GM23248 (cell line): ENCODE measurements at regions not wholly inside any gene's neighbourhood (a gene's known extent, or its start where the extent isn't known, plus 50 kb on each side); places are given as distances from the start of the nearest gene placed in this dataset.

Experiments used
- DNase-seq: peaks from one replicate; pipeline ENCODE4 v3.0.0-alpha.2; 2015
- H2AFZ ChIP-seq: fragments of 200-600 bp; sonication (generic); 2 replicates; pipeline ENCODE4 v1.6.1; 2016; ENCODE audit warnings: antibody characterized with exemption
- H3F3A ChIP-seq: fragments of 200-600 bp; sonication (generic); 2 replicates; pipeline ENCODE4 v1.6.1; 2016; ENCODE audit warnings: mild to moderate bottlenecking, antibody characterized with exemption, mixed run types; ENCODE audit not compliant: insufficient read depth
- H3K27ac ChIP-seq: fragments of 200-600 bp; sonication (generic); 2 replicates; pipeline ENCODE4 v1.5.1; 2016; ENCODE audit warnings: mild to moderate bottlenecking
- H3K27me3 ChIP-seq: fragments of 200-600 bp; sonication (generic); replicated peaks from 2 replicates; pipeline ENCODE4 v1.6.1; 2016; ENCODE audit warnings: mild to moderate bottlenecking; ENCODE audit not compliant: insufficient read depth
- H3K36me3 ChIP-seq: fragments of 200-600 bp; sonication (generic); 2 replicates; pipeline ENCODE4 v1.6.1; 2016; ENCODE audit warnings: low read depth, mild to moderate bottlenecking
- H3K4me1 ChIP-seq: fragments of 200-600 bp; sonication (generic); 2 replicates; pipeline ENCODE4 v1.6.1; 2016; ENCODE audit warnings: mild to moderate bottlenecking; ENCODE audit not compliant: insufficient read depth
- H3K4me2 ChIP-seq: fragments of 200-600 bp; sonication (generic); one replicate; pipeline ENCODE4 v1.6.1; 2016; ENCODE audit warnings: mild to moderate bottlenecking; ENCODE audit not compliant: unreplicated experiment
- H3K4me3 ChIP-seq: fragments of 200-600 bp; sonication (generic); 2 replicates; pipeline ENCODE4 v1.5.1; 2016; ENCODE audit warnings: mild to moderate bottlenecking
- H3K79me2 ChIP-seq: fragments of 200-600 bp; sonication (generic); 2 replicates; pipeline ENCODE4 v1.6.1; 2016; ENCODE audit warnings: mild to moderate bottlenecking; ENCODE audit not compliant: insufficient read depth
- H3K9ac ChIP-seq: fragments of 200-600 bp; sonication (generic); 2 replicates; pipeline ENCODE4 v1.6.1; 2016; ENCODE audit warnings: mild to moderate bottlenecking
- H3K9me2 ChIP-seq: fragments of 200-600 bp; sonication (generic); 2 replicates; pipeline ENCODE4 v1.6.1; 2016; ENCODE audit warnings: mixed run types, mild to moderate bottlenecking, moderate library complexity; ENCODE audit not compliant: insufficient read depth
- H3K9me3 ChIP-seq: fragments of 200-600 bp; sonication (generic); one replicate; pipeline ENCODE4 v1.6.1; 2017; ENCODE audit warnings: low read depth
- H4K20me1 ChIP-seq: fragments of 200-600 bp; sonication (generic); 2 replicates; pipeline ENCODE4 v1.6.0; 2016; ENCODE audit not compliant: insufficient read depth
- EZH2 ChIP-seq: fragments of 200-600 bp; sonication (generic); IDR thresholded peaks from 2 replicates; pipeline ENCODE4 v1.6.1; 2018; ENCODE audit warnings: antibody characterized with exemption, mild to moderate bottlenecking; ENCODE audit not compliant: insufficient read depth, poor library complexity, severe bottlenecking
- EZH2phosphoT487 ChIP-seq: fragments of 200-600 bp; sonication (generic); IDR thresholded peaks from 2 replicates; pipeline ENCODE4 v1.6.1; 2018; ENCODE audit warnings: antibody characterized with exemption, moderate library complexity, mild to moderate bottlenecking, low read depth; ENCODE audit not compliant: insufficient read depth
- WGBS, 2 experiments: methylation state at CpG; one replicate each; pipeline ENCODE4 v1.1.6; 2015 to 2017; ENCODE audit warnings: low lambda C conversion rate in 2 of 2, low coverage in 1 of 2; ENCODE audit errors: missing lambda C conversion rate in 2 of 2; 5-methylcytosine and 5-hydroxymethylcytosine counted together
- in situ Hi-C: fragments of 300-500 bp; cut with MboI; formaldehyde crosslinking; loops from 2 replicates; pipeline ENCODE4 v1.15.0; 2020

DNA sequence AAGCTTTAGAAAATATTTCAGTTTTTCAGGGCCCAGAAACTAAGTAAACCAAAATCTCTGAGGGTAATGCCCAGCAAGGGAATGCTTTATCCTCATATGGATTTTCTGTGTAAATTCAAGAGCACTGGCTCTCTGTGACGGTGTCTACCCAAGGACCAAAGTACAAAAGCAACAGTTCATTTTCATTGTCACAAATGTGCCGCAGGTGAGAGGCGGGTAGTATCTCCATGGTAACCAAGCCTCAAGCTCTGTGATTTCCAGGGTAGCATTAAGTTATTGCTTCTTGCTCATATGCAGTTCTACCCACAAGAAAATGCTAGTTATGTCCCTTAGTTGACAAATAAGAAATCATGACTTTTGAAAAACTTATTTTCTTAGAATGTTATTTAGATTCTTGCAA lies 164.3 kb downstream of the MTRR start:
- no peaks in the 10 kb centered on the region for H3K9me2 ChIP-seq
- H3K9me3 ChIP-seq = no peaks in the 10 kb centered on the region
- no peaks in the 10 kb centered on the region for H3K4me1 ChIP-seq
- H4K20me1 ChIP-seq = no peaks in the 10 kb centered on the region
- H3K36me3 ChIP-seq = no peaks in the 10 kb centered on the region
- no peak for DNase-seq
- 4 to 9% methylated on average over 3 of the region's 3 CpGs for WGBS, 2 experiments
- H3K4me2 ChIP-seq = no peak overlapping the region
- no peak overlapping the region for H3K4me3 ChIP-seq
- TF ChIP-seq EZH2phosphoT487 (no peak), EZH2 (no peak)
- H3K27ac ChIP-seq = no peak overlapping the region
- H3K27me3 ChIP-seq = no peaks in the 10 kb centered on the region
- no peak overlapping the region for H3K9ac ChIP-seq
- no peaks in the 10 kb centered on the region for H3F3A ChIP-seq
- H2AFZ ChIP-seq = no peak overlapping the region
- no peaks in the 10 kb centered on the region for H3K79me2 ChIP-seq
- in situ Hi-C loops = no loop called here

DNA sequence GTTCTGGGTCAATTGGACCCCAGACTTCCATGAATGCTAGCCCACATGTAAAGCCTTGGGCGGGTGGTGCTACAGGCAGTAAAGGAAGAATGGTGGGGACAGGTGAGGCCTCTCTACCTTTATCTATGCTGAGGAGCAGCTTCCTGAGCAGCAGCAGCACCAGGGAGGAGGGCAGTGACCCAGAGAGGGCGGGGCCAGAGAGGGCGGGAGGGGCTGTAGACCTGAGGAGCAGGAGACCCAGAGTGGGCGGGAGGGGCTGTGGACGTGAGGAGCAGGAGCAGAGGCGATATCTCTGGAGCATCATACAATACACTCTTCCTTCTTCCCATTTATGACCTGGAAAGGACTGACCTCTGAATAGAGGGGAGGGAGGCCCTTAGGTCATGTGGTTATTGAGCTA lies 165.9 kb downstream of the MTRR start:
- Histone ChIP-seq H3K27ac (no peak overlapping the region), H3K79me2 (no peaks in the 10 kb centered on the region), H2AFZ (no peak overlapping the region), H3K36me3 (no peaks in the 10 kb centered on the region), H3K9ac (no peak overlapping the region), H3K4me1 (no peaks in the 10 kb centered on the region), H3K4me2 (no peak overlapping the region), H3K9me3 (no peaks in the 10 kb centered on the region), H4K20me1 (no peaks in the 10 kb centered on the region), H3F3A (no peaks in the 10 kb centered on the region), H3K27me3 (no peaks in the 10 kb centered on the region), H3K9me2 (no peaks in the 10 kb centered on the region), H3K4me3 (no peak overlapping the region)
- in situ Hi-C loops = no loop called here
- WGBS, 2 experiments = 25 to 37% methylated on average over 4 to 6 of the region's 6 CpGs
- DNase-seq = no peak
- no peak for TF ChIP-seq EZH2phosphoT487
- no peak for TF ChIP-seq EZH2

DNA sequence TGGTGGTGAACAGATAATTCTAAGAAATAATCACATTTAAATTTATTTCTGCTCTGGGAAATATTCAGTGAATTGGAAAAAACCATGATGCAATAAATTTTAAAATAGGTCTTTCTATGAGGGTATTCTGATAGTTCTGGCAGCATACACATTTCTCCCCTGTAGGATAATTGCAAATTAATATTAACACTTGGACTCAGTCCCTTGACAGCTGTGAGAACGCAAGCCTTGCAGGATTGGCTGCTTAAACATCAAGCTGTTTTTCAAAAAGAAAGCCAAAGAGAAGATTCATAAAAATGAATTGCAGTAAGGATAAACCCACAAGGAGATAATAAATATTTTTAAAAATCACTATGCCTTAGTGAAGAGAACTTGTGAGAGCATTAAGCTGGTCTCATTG lies 180.0 kb downstream of the MTRR start:
- WGBS, 2 experiments = 28 to 34% methylated on average over 1 of the region's 1 CpG
- Histone ChIP-seq H3K79me2 (no peaks in the 10 kb centered on the region), H3K36me3 (no peaks in the 10 kb centered on the region), H3K4me1 (no peaks in the 10 kb centered on the region), H3K9me3 (no peaks in the 10 kb centered on the region), H2AFZ (no peak overlapping the region), H3K4me2 (no peak overlapping the region), H3K9me2 (no peaks in the 10 kb centered on the region), H4K20me1 (no peaks in the 10 kb centered on the region), H3K9ac (no peak overlapping the region), H3K27ac (no peak overlapping the region), H3F3A (no peaks in the 10 kb centered on the region), H3K4me3 (no peak overlapping the region), H3K27me3 (no peaks in the 10 kb centered on the region)
- TF ChIP-seq EZH2phosphoT487 (no peak), EZH2 (no peak)
- DNase-seq = no peak
- in situ Hi-C loops = no loop called here

DNA sequence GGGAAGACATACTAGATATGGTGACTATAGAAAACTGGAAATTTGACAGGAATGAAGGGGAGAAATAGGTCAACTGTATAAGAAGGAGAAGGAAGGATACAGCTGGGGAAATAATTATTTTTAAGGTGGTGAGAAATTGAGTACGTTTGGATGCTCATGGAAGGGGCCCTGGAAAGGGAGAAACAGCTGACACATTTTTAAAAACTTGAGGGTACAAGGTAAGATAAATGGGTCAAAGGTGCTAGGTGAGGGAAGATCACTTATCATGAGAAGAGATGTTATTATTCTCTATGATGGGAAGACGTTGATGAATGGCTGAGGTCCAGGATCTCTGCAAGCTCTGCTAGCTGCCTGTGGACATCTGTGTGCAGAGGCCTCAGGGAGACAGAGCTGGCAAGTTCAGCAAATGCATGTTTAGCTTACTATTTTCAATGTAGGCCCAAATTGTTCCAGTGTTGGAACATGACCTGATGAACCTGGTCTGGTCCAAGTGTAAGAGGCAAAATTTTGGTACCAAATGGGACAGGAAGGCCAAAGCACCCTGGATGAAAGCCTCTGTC lies 181.7 kb downstream of the MTRR start:
- no peak for TF ChIP-seq EZH2
- no peak for TF ChIP-seq EZH2phosphoT487
- Histone ChIP-seq H3K27me3 (peaks cover 6% of the 10 kb centered on the region; the same call in 1 of the 2 replicates), H3K27ac (no peak overlapping the region), H3F3A (no peaks in the 10 kb centered on the region), H2AFZ (no peak overlapping the region), H3K79me2 (no peaks in the 10 kb centered on the region), H3K36me3 (no peaks in the 10 kb centered on the region), H3K4me3 (no peak overlapping the region), H3K9me3 (no peaks in the 10 kb centered on the region), H3K9ac (no peak overlapping the region), H3K4me2 (no peak overlapping the region), H3K4me1 (no peaks in the 10 kb centered on the region), H3K9me2 (no peaks in the 10 kb centered on the region), H4K20me1 (no peaks in the 10 kb centered on the region; the same call in 1 of the 2 replicates)
- DNase-seq = no peak
- in situ Hi-C loops = no loop called here
- WGBS, 2 experiments = 0 to 8% methylated on average over 2 of the region's 2 CpGs

DNA sequence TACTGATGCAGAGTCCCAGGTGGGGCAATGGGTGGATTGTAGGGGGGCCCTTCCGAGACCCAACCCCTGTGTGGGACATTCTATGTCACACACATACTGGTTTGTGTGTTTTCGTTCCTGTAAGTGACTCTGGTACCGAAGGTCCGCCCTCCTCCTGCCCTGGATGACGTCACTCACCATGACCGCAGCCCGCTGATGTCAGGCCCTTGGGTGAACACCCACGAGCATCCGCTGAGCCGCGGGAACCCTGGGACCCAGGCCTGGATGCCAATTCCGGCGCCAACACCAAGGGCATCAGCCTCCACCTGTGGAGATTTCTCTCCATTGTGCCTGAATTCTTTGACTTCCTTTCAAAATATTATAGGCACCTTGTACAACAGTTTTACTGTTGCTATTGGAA lies 184.3 kb downstream of the MTRR start:
- in situ Hi-C loops = no loop called here
- H3K27me3 ChIP-seq = peaks cover 6% of the 10 kb centered on the region; the same call in 1 of the 2 replicates
- DNase-seq = no peak
- TF ChIP-seq EZH2phosphoT487 (no peak), EZH2 (no peak)
- no peaks in the 10 kb centered on the region for H3K4me1 ChIP-seq
- no peak overlapping the region for H2AFZ ChIP-seq
- H3F3A ChIP-seq = no peaks in the 10 kb centered on the region
- H4K20me1 ChIP-seq = no peaks in the 10 kb centered on the region; the same call in 1 of the 2 replicates
- H3K27ac ChIP-seq = no peak overlapping the region
- 56 to 59% methylated on average over 13 of the region's 13 CpGs for WGBS, 2 experiments
- no peaks in the 10 kb centered on the region for H3K36me3 ChIP-seq
- no peak overlapping the region for H3K9ac ChIP-seq
- H3K4me2 ChIP-seq = no peak overlapping the region
- no peaks in the 10 kb centered on the region for H3K9me2 ChIP-seq
- H3K4me3 ChIP-seq = no peak overlapping the region
- H3K79me2 ChIP-seq = no peaks in the 10 kb centered on the region
- no peaks in the 10 kb centered on the region for H3K9me3 ChIP-seq
